Astrocyte (in vitro differentiated cells and primary cell): ENCODE measurements at regions not wholly inside any gene's neighbourhood (a gene's known extent, or its start where the extent isn't known, plus 50 kb on each side); places are given as distances from the start of the nearest gene placed in this dataset.

Source experiments
- DNase-seq: peaks from one replicate; pipeline ENCODE4 v3.0.0-alpha.2; 2010; ENCODE audit warnings: low read depth
- FAIRE-seq: peaks from 2 replicates; lab custom pipeline; 2011; peaks lifted over from hg19 to GRCh38; lab: Jason Lieb, UNC
- H2AFZ ChIP-seq: 2 replicates; pipeline ENCODE4 v1.6.0; 2012; ENCODE audit warnings: low read depth, low read length, inconsistent platforms
- H3K27ac ChIP-seq: 2 replicates; pipeline ENCODE4 v1.5.1; 2011; ENCODE audit warnings: low read depth, low read length, inconsistent platforms
- H3K27me3 ChIP-seq: 2 replicates; pipeline ENCODE4 v1.6.0; 2011; ENCODE audit warnings: low read length, inconsistent platforms; ENCODE audit not compliant: insufficient read depth
- H3K36me3 ChIP-seq: 2 replicates; pipeline ENCODE4 v1.5.1; 2011; ENCODE audit warnings: low read length, inconsistent platforms; ENCODE audit not compliant: insufficient read depth
- H3K4me1 ChIP-seq: 2 replicates; pipeline ENCODE4 v1.5.1; 2011; ENCODE audit warnings: low read length, inconsistent platforms; ENCODE audit not compliant: insufficient read depth
- H3K4me2 ChIP-seq: 2 replicates; pipeline ENCODE4 v1.6.0; 2012; ENCODE audit warnings: low read length, inconsistent platforms
- H3K4me3 ChIP-seq: 2 replicates; pipeline ENCODE4 v1.5.1; 2011; ENCODE audit warnings: low read depth, mild to moderate bottlenecking, low read length, inconsistent platforms; ENCODE audit not compliant: insufficient read depth
- H3K79me2 ChIP-seq: 2 replicates; pipeline ENCODE4 v1.6.0; 2012; ENCODE audit warnings: mild to moderate bottlenecking, low read length, inconsistent platforms; ENCODE audit not compliant: insufficient read depth
- H3K9ac ChIP-seq: 2 replicates; pipeline ENCODE4 v1.6.0; 2012; ENCODE audit warnings: mild to moderate bottlenecking, low read length, inconsistent platforms
- H3K9me3 ChIP-seq: 2 replicates; pipeline ENCODE4 v1.5.1; 2012; ENCODE audit warnings: low read depth, mild to moderate bottlenecking, low read length, inconsistent platforms; ENCODE audit not compliant: insufficient read depth
- H4K20me1 ChIP-seq: 2 replicates; pipeline ENCODE4 v1.6.0; 2012; ENCODE audit warnings: low read length, inconsistent platforms; ENCODE audit not compliant: insufficient read depth
- H3K27ac Mint-ChIP-seq: one replicate; pipeline ENCODE4 v1.8.0; 2021; ENCODE audit warnings: mild to moderate bottlenecking, mixed read lengths; ENCODE audit not compliant: unreplicated experiment
- H3K27me3 Mint-ChIP-seq: one replicate; pipeline ENCODE4 v1.8.0; 2021; ENCODE audit warnings: low read depth, mixed read lengths; ENCODE audit not compliant: unreplicated experiment
- H3K36me3 Mint-ChIP-seq: one replicate; pipeline ENCODE4 v1.8.0; 2021; ENCODE audit warnings: low read depth, mixed read lengths; ENCODE audit not compliant: unreplicated experiment
- H3K4me1 Mint-ChIP-seq: one replicate; pipeline ENCODE4 v1.8.0; 2021; ENCODE audit warnings: low read depth, mixed read lengths; ENCODE audit not compliant: unreplicated experiment
- H3K4me3 Mint-ChIP-seq: one replicate; pipeline ENCODE4 v1.8.0; 2021; ENCODE audit warnings: mild to moderate bottlenecking, moderate library complexity, mixed read lengths; ENCODE audit not compliant: unreplicated experiment
- H3K9me3 Mint-ChIP-seq: one replicate; pipeline ENCODE4 v1.8.0; 2021; ENCODE audit warnings: mild to moderate bottlenecking, mixed read lengths; ENCODE audit not compliant: unreplicated experiment
- EZH2 ChIP-seq: IDR thresholded peaks from 2 replicates; pipeline ENCODE4 v1.6.1; 2012; ENCODE audit warnings: mild to moderate bottlenecking, low read length, inconsistent platforms; ENCODE audit not compliant: insufficient read depth
- TF ChIP-seq, protein P1 (sequence below): IDR thresholded peaks from 2 replicates; pipeline ENCODE4 v1.5.1; 2011; ENCODE audit warnings: low read depth, mild to moderate bottlenecking, inconsistent platforms, low read length, moderate library complexity; ENCODE audit not compliant: insufficient read depth

DNA sequence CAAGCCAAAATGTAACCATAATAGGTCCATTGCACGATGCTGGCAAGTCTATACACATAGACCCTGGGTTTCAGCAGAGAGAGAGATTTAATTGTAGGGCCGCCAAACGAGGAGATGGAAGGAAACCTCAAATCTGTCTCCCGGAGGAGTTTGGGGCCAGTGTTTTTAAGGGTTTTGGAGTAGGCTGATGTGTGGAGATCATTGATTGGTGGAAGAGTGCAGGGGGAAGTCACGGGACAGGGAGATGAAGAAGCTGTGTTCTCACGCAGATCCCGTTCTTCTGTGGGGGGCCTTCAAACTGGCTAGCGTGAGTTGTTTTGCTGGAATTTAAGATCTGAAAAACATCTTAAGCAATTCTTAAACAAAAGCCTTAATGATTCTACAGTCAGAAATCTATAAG lies 84.8 kb downstream of the KATNIP start:
- TF ChIP-seq EZH2: no peak
- TF ChIP-seq, protein P1, sequence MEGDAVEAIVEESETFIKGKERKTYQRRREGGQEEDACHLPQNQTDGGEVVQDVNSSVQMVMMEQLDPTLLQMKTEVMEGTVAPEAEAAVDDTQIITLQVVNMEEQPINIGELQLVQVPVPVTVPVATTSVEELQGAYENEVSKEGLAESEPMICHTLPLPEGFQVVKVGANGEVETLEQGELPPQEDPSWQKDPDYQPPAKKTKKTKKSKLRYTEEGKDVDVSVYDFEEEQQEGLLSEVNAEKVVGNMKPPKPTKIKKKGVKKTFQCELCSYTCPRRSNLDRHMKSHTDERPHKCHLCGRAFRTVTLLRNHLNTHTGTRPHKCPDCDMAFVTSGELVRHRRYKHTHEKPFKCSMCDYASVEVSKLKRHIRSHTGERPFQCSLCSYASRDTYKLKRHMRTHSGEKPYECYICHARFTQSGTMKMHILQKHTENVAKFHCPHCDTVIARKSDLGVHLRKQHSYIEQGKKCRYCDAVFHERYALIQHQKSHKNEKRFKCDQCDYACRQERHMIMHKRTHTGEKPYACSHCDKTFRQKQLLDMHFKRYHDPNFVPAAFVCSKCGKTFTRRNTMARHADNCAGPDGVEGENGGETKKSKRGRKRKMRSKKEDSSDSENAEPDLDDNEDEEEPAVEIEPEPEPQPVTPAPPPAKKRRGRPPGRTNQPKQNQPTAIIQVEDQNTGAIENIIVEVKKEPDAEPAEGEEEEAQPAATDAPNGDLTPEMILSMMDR: no peak
- no peaks in the 10 kb centered on the region for H3K27me3 Mint-ChIP-seq
- FAIRE-seq: no peak
- Histone ChIP-seq H3K27me3 (no peaks in the 10 kb centered on the region), H3K27ac (no peak overlapping the region), H3K36me3 (no peaks in the 10 kb centered on the region), H3K9me3 (no peaks in the 10 kb centered on the region), H3K4me1 (no peaks in the 10 kb centered on the region), H3K4me2 (no peak overlapping the region), H3K79me2 (no peaks in the 10 kb centered on the region), H3K4me3 (no peak overlapping the region), H2AFZ (no peak overlapping the region), H3K9ac (no peak overlapping the region), H4K20me1 (peaks cover 3% of the 10 kb centered on the region)
- H3K9me3 Mint-ChIP-seq: no peaks in the 10 kb centered on the region
- peaks cover 24% of the 10 kb centered on the region for H3K36me3 Mint-ChIP-seq
- no peak for DNase-seq
- H3K4me3 Mint-ChIP-seq: no peak overlapping the region
- peaks cover 2% of the 10 kb centered on the region for H3K4me1 Mint-ChIP-seq
- no peak overlapping the region for H3K27ac Mint-ChIP-seq

GRCh38 chr16:27636453-27637240 lies 86.7 kb downstream of the KATNIP start:
- H3K27me3 Mint-ChIP-seq: no peaks in the 10 kb centered on the region
- Histone ChIP-seq H3K4me2 (no peak overlapping the region), H4K20me1 (peaks cover 6% of the 10 kb centered on the region), H3K79me2 (no peaks in the 10 kb centered on the region), H3K36me3 (no peaks in the 10 kb centered on the region), H3K4me1 (no peaks in the 10 kb centered on the region), H3K27ac (no peak overlapping the region), H3K27me3 (no peaks in the 10 kb centered on the region), H3K9ac (no peak overlapping the region), H3K9me3 (no peaks in the 10 kb centered on the region), H3K4me3 (no peak overlapping the region), H2AFZ (no peak overlapping the region)
- FAIRE-seq: no peak
- TF ChIP-seq EZH2: no peak
- TF ChIP-seq, protein P1: no peak
- no peak overlapping the region for H3K27ac Mint-ChIP-seq
- no peak for DNase-seq
- no peaks in the 10 kb centered on the region for H3K9me3 Mint-ChIP-seq
- H3K4me3 Mint-ChIP-seq: no peak overlapping the region
- peaks cover 2% of the 10 kb centered on the region for H3K4me1 Mint-ChIP-seq
- H3K36me3 Mint-ChIP-seq: peaks cover 20% of the 10 kb centered on the region
